K562 (cell line): ENCODE measurements at regions not wholly inside any gene's neighbourhood (a gene's known extent, or its start where the extent isn't known, plus 50 kb on each side); places are given as distances from the start of the nearest gene placed in this dataset.

Experiments used
- ATAC-seq: fragments of 200-7000 bp; cut with Tn5 transposase; 3 replicates; pipeline ENCODE4 v1.9.1; 2020; ENCODE audit warnings: moderate library complexity
- BruUV-seq: library from RNA; stranded (reverse); fragments of 400-500 nt; replicated peaks from 2 replicates; lab custom pipeline; 2021; lab: Mats Ljungman, UMichigan
- CTCF ChIA-PET: fragments of 300-600 bp; formaldehyde crosslinking; extraction: SDS; loops from one replicate; lab custom pipeline; 2021; ENCODE audit warnings: low intra/inter-chr PET ratio; lab: Yijun Ruan, JAX
- POLR2A ChIA-PET: fragments of 300-600, 350-650 bp; sonication (Branson Sonifier 250); formaldehyde crosslinking; extraction: SDS; loops from one replicate; lab custom pipeline; 2021; ENCODE audit warnings: antibody characterized with exemption, inconsistent platforms; lab: Yijun Ruan, JAX
- DNase-seq, 4 experiments: peaks; one replicate each; pipeline versions ENCODE4 v3.0.0 to v3.0.0-alpha.2; 2011 to 2018; ENCODE audit warnings: low spot score in 3 of 4, mixed read lengths in 3 of 4; ENCODE audit errors: extremely low read depth in 1 of 4
- FAIRE-seq: peaks from 2 replicates; lab custom pipeline; 2011; peaks lifted over from hg19 to GRCh38; lab: Jason Lieb, UNC
- H2AFZ ChIP-seq: 2 replicates; pipeline ENCODE4 v1.6.0; 2011; ENCODE audit warnings: low read depth, low read length, control low read depth, inconsistent platforms
- H3K27ac ChIP-seq: fragments of 200-600 bp; 3 replicates; pipeline ENCODE4 v1.8.0; 2011; ENCODE audit warnings: low read depth, mild to moderate bottlenecking, control low read depth, inconsistent platforms, low read length, moderate library complexity, mixed read lengths; ENCODE audit errors: extremely low read depth
- H3K27me3 ChIP-seq, 2 experiments: fragments of 300-600 bp in 1 of 2; 2 replicates in 1 of 2; 3 replicates in 1 of 2; pipeline versions ENCODE4 v1.6.0 to v1.8.0; 2011; ENCODE audit warnings: inconsistent platforms in 2 of 2, low read length in 2 of 2, mild to moderate bottlenecking in 1 of 2, mixed read lengths in 1 of 2, moderate library complexity in 1 of 2; ENCODE audit not compliant: control insufficient read depth in 2 of 2, insufficient read depth in 2 of 2
- H3K36me3 ChIP-seq: fragments of 300-600 bp; 3 replicates; pipeline ENCODE4 v1.8.0; 2011; ENCODE audit warnings: mild to moderate bottlenecking, low read length, inconsistent platforms; ENCODE audit not compliant: control insufficient read depth, insufficient read depth
- H3K4me1 ChIP-seq, 2 experiments: fragments of 200-600 bp in 1 of 2; replicated peaks in 1 of 2; 2 replicates in 1 of 2; 3 replicates in 1 of 2; pipeline versions ENCODE4 v1.5.1 to v1.8.0; 2011; ENCODE audit warnings: inconsistent platforms in 2 of 2, low read length in 2 of 2, mild to moderate bottlenecking in 1 of 2, mixed read lengths in 1 of 2, moderate library complexity in 1 of 2; ENCODE audit not compliant: control insufficient read depth in 2 of 2, insufficient read depth in 2 of 2
- H3K4me2 ChIP-seq: 2 replicates; pipeline ENCODE4 v1.6.1; 2011; ENCODE audit warnings: low read length, control low read depth, inconsistent platforms, mixed read lengths; ENCODE audit not compliant: insufficient read depth
- H3K4me3 ChIP-seq: fragments of 200-600 bp; sonication (generic), shearing (Covaris generic); 2 replicates; pipeline ENCODE4 v1.5.1; 2016; ENCODE audit warnings: control low read depth, inconsistent platforms
- H3K79me2 ChIP-seq: fragments of 200-600 bp; 3 replicates; pipeline ENCODE4 v1.8.0; 2011; ENCODE audit warnings: low read length, inconsistent platforms; ENCODE audit not compliant: control insufficient read depth, insufficient read depth
- H3K9ac ChIP-seq, 2 experiments: 2 replicates each; pipeline versions ENCODE4 v1.6.0 to v1.6.1; 2011; ENCODE audit warnings: low read depth in 2 of 2, low read length in 2 of 2, control low read depth in 1 of 2, inconsistent platforms in 1 of 2, mild to moderate bottlenecking in 1 of 2, mixed read lengths in 1 of 2; ENCODE audit not compliant: insufficient read depth in 1 of 2
- H3K9me1 ChIP-seq: one replicate; pipeline ENCODE4 v1.6.0; 2011; ENCODE audit warnings: inconsistent platforms, mild to moderate bottlenecking, low read length, moderate library complexity; ENCODE audit not compliant: control insufficient read depth, insufficient read depth
- H3K9me3 ChIP-seq: replicated peaks from 2 replicates; pipeline ENCODE4 v1.5.1; 2011; ENCODE audit warnings: low read depth, low read length, inconsistent platforms; ENCODE audit not compliant: control insufficient read depth, insufficient read depth
- H4K20me1 ChIP-seq: replicated peaks from 2 replicates; pipeline ENCODE4 v1.6.1; 2011; ENCODE audit warnings: low read length, inconsistent platforms, mixed read lengths; ENCODE audit not compliant: control insufficient read depth, insufficient read depth
- CBX1 ChIP-seq: sonication (generic); IDR thresholded peaks from 2 replicates; pipeline ENCODE4 v1.6.1; 2016; ENCODE audit warnings: antibody characterized with exemption, low read depth, mild to moderate bottlenecking
- CHCHD3 ChIP-seq: fragments of 250-450 bp; sonication (Bioruptor Pico); IDR thresholded peaks from 2 replicates; pipeline ENCODE4 v2.1.2; 2022; ENCODE audit warnings: mild to moderate bottlenecking
- DDX20 ChIP-seq: fragments of 450-650 bp; IDR thresholded peaks from 2 replicates; pipeline ENCODE4 v1.6.1; 2016; ENCODE audit warnings: missing genetic modification characterization, low read depth, mild to moderate bottlenecking, missing compliant biosample characterization, moderate library complexity
- HMG20A ChIP-seq: fragments of 450-650 bp; formaldehyde crosslinking; conservative IDR thresholded peaks from 2 replicates; pipeline ENCODE4 v1.4.0; 2020; ENCODE audit warnings: mild to moderate bottlenecking, mixed read lengths
- KAT2B ChIP-seq: IDR thresholded peaks from one replicate; pipeline ENCODE4 v1.6.1; 2012; ENCODE audit warnings: low read depth, mild to moderate bottlenecking, control low read depth, inconsistent platforms, low read length, moderate library complexity
- SETDB1 ChIP-seq: IDR thresholded peaks from one replicate; pipeline ENCODE4 v1.6.1; 2012; ENCODE audit warnings: low read length, control low read depth, inconsistent platforms
- ZBED1 ChIP-seq: IDR thresholded peaks from 2 replicates; pipeline ENCODE4 v1.6.1; 2014
- ZNF316 ChIP-seq: fragments of 450-650 bp; IDR thresholded peaks from 2 replicates; pipeline ENCODE4 v1.6.1; 2016
- WGBS: fragments of 100-300 bp; shearing (Covaris generic); methylation state at CpG from one replicate; pipeline ENCODE4 v1.1.6; 2016; ENCODE audit warnings: low coverage, mixed read lengths; ENCODE audit not compliant: insufficient coverage; ENCODE audit errors: missing lambda C conversion rate; 5-methylcytosine and 5-hydroxymethylcytosine counted together
- in situ Hi-C: fragments of 300-500 bp; cut with MboI; formaldehyde crosslinking; loops from 4 replicates; pipeline ENCODE4 v1.15.0; 2018; ENCODE audit warnings: inconsistent platforms, mixed read lengths
- intact Hi-C: fragments of 100-400 bp; cut with micrococcal nuclease; formaldehyde crosslinking; loops from 2 replicates; pipeline ENCODE4 v1.14.2; 2022
- TF ChIP-seq, protein P1 (sequence below): fragments of 450-650 bp; formaldehyde crosslinking; IDR thresholded peaks from 2 replicates; pipeline ENCODE4 v1.4.0; 2022; ENCODE audit warnings: mild to moderate bottlenecking, moderate library complexity
- TF ChIP-seq, protein P2 (sequence below), 2 experiments: fragments of 450-650 bp; formaldehyde crosslinking in 1 of 2; IDR thresholded peaks; 2 replicates each; pipeline versions ENCODE4 v1.4.0 to v1.6.1; 2014 to 2020; ENCODE audit warnings: mild to moderate bottlenecking in 2 of 2, borderline replicate concordance in 1 of 2, low read depth in 1 of 2

DNA sequence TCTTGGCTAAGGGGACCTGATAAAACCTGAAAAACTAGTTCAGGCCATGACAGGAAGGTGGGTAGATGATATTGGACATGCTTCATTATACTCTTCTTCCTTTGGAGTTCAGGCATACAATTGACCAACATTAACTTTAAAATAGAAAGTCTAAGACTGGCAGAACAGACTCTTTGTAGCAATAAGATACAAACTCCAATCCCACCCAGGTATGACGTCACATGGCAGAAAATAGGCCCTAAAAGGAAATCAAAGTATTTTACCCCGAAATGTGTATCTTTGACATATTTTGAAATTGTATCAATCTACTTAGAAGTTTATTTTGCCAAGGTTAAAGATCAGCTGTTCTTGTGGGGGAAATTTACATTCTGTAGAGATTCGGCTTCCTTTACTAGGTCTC is 198.1 kb upstream of the LRIG3 start:
- ChIA-PET CTCF (no interaction called here), POLR2A (no interaction called here)
- no peak overlapping the region for H3K9ac ChIP-seq
- no peak for FAIRE-seq
- H3K9me3 ChIP-seq, result no peaks in the 10 kb centered on the region
- no peak overlapping the region for H3K27ac ChIP-seq
- H3K4me2 ChIP-seq, result no peak overlapping the region
- H4K20me1 ChIP-seq, result no peaks in the 10 kb centered on the region
- no peak for DNase-seq
- no peak overlapping the region for H2AFZ ChIP-seq
- no peak for TF ChIP-seq KAT2B
- no peak for TF ChIP-seq CBX1
- no peak for TF ChIP-seq HMG20A
- TF ChIP-seq, protein P1, sequence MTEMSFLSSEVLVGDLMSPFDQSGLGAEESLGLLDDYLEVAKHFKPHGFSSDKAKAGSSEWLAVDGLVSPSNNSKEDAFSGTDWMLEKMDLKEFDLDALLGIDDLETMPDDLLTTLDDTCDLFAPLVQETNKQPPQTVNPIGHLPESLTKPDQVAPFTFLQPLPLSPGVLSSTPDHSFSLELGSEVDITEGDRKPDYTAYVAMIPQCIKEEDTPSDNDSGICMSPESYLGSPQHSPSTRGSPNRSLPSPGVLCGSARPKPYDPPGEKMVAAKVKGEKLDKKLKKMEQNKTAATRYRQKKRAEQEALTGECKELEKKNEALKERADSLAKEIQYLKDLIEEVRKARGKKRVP, result no peak
- no peak for TF ChIP-seq CHCHD3
- no peak for TF ChIP-seq ZBED1
- TF ChIP-seq ZNF316, result no peak
- no peak for TF ChIP-seq DDX20 (tag)
- TF ChIP-seq SETDB1, result no peak
- TF ChIP-seq, protein P2, sequence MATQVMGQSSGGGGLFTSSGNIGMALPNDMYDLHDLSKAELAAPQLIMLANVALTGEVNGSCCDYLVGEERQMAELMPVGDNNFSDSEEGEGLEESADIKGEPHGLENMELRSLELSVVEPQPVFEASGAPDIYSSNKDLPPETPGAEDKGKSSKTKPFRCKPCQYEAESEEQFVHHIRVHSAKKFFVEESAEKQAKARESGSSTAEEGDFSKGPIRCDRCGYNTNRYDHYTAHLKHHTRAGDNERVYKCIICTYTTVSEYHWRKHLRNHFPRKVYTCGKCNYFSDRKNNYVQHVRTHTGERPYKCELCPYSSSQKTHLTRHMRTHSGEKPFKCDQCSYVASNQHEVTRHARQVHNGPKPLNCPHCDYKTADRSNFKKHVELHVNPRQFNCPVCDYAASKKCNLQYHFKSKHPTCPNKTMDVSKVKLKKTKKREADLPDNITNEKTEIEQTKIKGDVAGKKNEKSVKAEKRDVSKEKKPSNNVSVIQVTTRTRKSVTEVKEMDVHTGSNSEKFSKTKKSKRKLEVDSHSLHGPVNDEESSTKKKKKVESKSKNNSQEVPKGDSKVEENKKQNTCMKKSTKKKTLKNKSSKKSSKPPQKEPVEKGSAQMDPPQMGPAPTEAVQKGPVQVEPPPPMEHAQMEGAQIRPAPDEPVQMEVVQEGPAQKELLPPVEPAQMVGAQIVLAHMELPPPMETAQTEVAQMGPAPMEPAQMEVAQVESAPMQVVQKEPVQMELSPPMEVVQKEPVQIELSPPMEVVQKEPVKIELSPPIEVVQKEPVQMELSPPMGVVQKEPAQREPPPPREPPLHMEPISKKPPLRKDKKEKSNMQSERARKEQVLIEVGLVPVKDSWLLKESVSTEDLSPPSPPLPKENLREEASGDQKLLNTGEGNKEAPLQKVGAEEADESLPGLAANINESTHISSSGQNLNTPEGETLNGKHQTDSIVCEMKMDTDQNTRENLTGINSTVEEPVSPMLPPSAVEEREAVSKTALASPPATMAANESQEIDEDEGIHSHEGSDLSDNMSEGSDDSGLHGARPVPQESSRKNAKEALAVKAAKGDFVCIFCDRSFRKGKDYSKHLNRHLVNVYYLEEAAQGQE (IDR thresholded peaks at IDR 0.05; ENCODE audit: borderline replicate concordance), result no peak
- TF ChIP-seq, protein P2 (CRISPR knock-in tag; IDR thresholded peaks at IDR 0.05; ENCODE audit: low read depth), result no peak
- BruUV-seq, result no TSS peak
- H3K9me1 ChIP-seq, result no peaks in the 10 kb centered on the region
- no peak overlapping the region for H3K4me3 ChIP-seq
- H3K79me2 ChIP-seq, result no peaks in the 10 kb centered on the region
- in situ Hi-C loops, result no loop called here
- no peaks in the 10 kb centered on the region for H3K27me3 ChIP-seq
- no peaks in the 10 kb centered on the region for H3K4me1 ChIP-seq
- WGBS, result 3% methylated on average over 3 of the region's 3 CpGs
- intact Hi-C loops, result no loop called here
- no peak for ATAC-seq
- no peaks in the 10 kb centered on the region for H3K36me3 ChIP-seq
